Ishikawa (cell line): ENCODE measurements at regions not wholly inside any gene's neighbourhood (a gene's known extent, or its start where the extent isn't known, plus 50 kb on each side); places are given as distances from the start of the nearest gene placed in this dataset.

ENCODE experiments used
- CEBPB ChIP-seq: IDR thresholded peaks from 2 replicates; pipeline ENCODE4 v1.6.1; 2012
- CREB1 ChIP-seq: IDR thresholded peaks from 2 replicates; pipeline ENCODE4 v1.6.1; 2012; ENCODE audit warnings: low read depth
- EGR1 ChIP-seq: IDR thresholded peaks from 2 replicates; pipeline ENCODE4 v1.6.1; 2012
- EP300 ChIP-seq: IDR thresholded peaks from 2 replicates; pipeline ENCODE4 v1.6.1; 2012; ENCODE audit warnings: borderline replicate concordance
- FOXM1 ChIP-seq: IDR thresholded peaks from 2 replicates; pipeline ENCODE4 v1.6.1; 2012; ENCODE audit warnings: low read depth, borderline replicate concordance
- NFIC ChIP-seq: IDR thresholded peaks from 2 replicates; pipeline ENCODE4 v1.6.1; 2012
- RAD21 ChIP-seq: IDR thresholded peaks from 2 replicates; pipeline ENCODE4 v1.6.1; 2012; ENCODE audit warnings: low read depth
- TAF1 ChIP-seq: IDR thresholded peaks from 2 replicates; pipeline ENCODE4 v1.6.1; 2012; ENCODE audit warnings: low read depth, mild to moderate bottlenecking
- TCF12 ChIP-seq: IDR thresholded peaks from 2 replicates; pipeline ENCODE4 v1.6.1; 2012; ENCODE audit warnings: low read depth
- TEAD4 ChIP-seq: IDR thresholded peaks from 2 replicates; pipeline ENCODE4 v1.6.1; 2012
- YY1 ChIP-seq: IDR thresholded peaks from 2 replicates; pipeline ENCODE4 v1.6.1; 2012; ENCODE audit warnings: low read depth
- ZBTB7A ChIP-seq: IDR thresholded peaks from 2 replicates; pipeline ENCODE4 v1.6.1; 2012; ENCODE audit warnings: low read depth
- TF ChIP-seq, protein P1 (sequence below): IDR thresholded peaks from 2 replicates; pipeline ENCODE4 v1.6.1; 2012; ENCODE audit warnings: low read depth, mild to moderate bottlenecking
- TF ChIP-seq, protein P2 (sequence below): IDR thresholded peaks from 2 replicates; pipeline ENCODE4 v1.6.1; 2012
- TF ChIP-seq, protein P3 (sequence below): IDR thresholded peaks from 2 replicates; pipeline ENCODE4 v1.6.1; 2012

DNA sequence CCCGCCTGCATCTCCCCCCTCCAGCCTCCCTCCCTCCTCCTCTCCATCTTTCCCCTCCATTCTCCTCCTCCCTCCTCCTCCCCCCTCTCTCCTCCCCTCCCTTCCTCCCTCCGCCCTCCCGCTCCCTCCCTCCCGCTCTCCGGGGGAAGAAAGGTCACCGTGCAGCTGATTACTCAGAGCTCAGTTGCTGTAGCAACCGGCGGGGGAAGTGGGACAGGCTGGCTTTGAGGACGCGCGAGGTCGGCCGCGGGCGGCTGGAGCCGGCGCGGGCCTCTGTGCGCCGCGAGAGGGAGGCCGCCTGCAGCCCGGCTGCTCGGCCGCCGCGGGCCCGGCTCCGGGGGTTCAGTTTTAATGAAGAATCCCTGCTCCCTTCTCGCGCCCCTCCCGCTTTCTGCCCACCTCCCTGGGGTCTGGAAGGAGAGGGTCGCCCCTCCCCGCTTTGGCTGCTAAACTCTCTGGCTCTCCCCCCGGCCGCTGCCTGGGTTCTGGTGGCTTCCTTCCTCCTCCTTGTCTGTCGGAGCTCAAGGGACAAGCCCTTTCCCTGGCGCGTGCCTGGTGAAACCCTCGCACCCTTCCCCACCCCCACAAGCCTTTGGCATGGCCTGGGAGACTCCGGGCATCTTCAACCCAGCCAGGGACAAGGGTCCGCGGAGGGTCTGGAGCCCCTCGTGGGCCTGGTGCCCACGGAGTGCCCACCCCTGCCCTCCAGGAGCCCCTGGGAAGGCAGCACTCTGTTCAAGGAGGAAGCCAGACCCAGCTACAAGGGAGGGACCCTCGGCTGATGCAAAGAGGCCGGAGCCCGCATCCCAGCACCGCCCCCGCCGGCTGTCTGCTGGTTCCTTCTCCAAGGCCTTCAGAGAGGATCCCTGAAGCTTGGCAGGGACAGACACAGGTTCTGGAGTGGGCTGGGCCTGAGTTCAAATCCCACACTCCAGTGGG is 160.3 kb downstream of the C9orf50 start:
- TF ChIP-seq CREB1: no peak
- TF ChIP-seq NFIC: no peak
- TF ChIP-seq ZBTB7A: peak; percentile 36; the same call in 1 of the 2 replicates
- 0 out of 2 replicates have a peak, but pooled peaks have one; percentile 22 for TF ChIP-seq TAF1
- 0 out of 2 replicates have a peak, but pooled peaks have one; percentile 20 for TF ChIP-seq TEAD4
- no peak for TF ChIP-seq CEBPB
- TF ChIP-seq EGR1: 0 out of 2 replicates have a peak, but pooled peaks have one; percentile 45
- TF ChIP-seq, protein P1, sequence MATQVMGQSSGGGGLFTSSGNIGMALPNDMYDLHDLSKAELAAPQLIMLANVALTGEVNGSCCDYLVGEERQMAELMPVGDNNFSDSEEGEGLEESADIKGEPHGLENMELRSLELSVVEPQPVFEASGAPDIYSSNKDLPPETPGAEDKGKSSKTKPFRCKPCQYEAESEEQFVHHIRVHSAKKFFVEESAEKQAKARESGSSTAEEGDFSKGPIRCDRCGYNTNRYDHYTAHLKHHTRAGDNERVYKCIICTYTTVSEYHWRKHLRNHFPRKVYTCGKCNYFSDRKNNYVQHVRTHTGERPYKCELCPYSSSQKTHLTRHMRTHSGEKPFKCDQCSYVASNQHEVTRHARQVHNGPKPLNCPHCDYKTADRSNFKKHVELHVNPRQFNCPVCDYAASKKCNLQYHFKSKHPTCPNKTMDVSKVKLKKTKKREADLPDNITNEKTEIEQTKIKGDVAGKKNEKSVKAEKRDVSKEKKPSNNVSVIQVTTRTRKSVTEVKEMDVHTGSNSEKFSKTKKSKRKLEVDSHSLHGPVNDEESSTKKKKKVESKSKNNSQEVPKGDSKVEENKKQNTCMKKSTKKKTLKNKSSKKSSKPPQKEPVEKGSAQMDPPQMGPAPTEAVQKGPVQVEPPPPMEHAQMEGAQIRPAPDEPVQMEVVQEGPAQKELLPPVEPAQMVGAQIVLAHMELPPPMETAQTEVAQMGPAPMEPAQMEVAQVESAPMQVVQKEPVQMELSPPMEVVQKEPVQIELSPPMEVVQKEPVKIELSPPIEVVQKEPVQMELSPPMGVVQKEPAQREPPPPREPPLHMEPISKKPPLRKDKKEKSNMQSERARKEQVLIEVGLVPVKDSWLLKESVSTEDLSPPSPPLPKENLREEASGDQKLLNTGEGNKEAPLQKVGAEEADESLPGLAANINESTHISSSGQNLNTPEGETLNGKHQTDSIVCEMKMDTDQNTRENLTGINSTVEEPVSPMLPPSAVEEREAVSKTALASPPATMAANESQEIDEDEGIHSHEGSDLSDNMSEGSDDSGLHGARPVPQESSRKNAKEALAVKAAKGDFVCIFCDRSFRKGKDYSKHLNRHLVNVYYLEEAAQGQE: no peak
- TF ChIP-seq, protein P2, sequence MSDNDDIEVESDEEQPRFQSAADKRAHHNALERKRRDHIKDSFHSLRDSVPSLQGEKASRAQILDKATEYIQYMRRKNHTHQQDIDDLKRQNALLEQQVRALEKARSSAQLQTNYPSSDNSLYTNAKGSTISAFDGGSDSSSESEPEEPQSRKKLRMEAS: peak; percentile 57
- no peak for TF ChIP-seq FOXM1
- TF ChIP-seq, protein P3, sequence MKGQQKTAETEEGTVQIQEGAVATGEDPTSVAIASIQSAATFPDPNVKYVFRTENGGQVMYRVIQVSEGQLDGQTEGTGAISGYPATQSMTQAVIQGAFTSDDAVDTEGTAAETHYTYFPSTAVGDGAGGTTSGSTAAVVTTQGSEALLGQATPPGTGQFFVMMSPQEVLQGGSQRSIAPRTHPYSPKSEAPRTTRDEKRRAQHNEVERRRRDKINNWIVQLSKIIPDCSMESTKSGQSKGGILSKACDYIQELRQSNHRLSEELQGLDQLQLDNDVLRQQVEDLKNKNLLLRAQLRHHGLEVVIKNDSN: no peak
- peak; percentile 13; the same call in 1 of the 2 replicates for TF ChIP-seq YY1
- TF ChIP-seq TCF12: peak; percentile 49; the same call in 1 of the 2 replicates
- TF ChIP-seq RAD21: 0 out of 2 replicates have a peak, but pooled peaks have one; percentile 17
- TF ChIP-seq EP300: peak; percentile 62; the same call in 1 of the 2 replicates

DNA sequence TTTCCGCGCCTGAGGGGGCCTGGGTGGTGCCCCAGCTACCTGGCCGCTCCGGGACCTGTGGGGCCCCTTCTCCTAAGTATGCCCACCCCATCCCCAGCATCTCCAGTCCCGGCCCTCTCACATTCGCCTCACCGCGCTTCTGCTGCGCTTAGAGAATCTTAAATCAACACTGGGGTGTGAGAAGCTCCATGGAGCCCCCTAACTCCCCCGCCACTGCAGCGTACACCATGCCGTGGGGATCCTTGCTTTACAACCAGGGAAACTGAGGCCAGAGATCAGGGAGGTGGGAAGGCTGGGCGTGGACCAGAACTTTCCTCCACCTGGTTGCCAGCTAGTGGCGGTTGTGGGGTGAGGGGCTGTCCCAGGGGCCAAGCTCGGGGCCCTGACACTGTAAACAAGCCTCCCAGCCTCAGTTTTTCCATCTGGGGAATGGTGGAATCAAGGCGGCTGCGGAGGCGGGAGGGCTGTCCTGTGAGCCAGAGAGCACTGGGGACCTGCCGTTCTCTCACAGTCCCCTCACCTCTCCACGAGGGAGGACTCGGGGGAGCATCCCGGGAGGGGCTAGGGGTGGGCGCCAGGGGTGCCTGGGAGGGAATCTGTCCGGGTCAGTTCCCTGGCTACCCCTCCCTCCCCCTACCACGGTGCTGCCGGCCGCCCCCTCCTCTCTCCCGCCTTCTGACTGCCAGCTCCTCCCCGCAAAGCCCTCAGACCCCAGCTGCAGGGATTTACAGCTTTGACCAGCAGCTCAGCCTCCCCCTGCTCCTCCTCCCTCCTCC is 161.2 kb downstream of the C9orf50 start:
- 0 out of 2 replicates have a peak, but pooled peaks have one; percentile 31 for TF ChIP-seq YY1
- no peak for TF ChIP-seq CREB1
- no peak for TF ChIP-seq NFIC
- TF ChIP-seq ZBTB7A: peak; percentile 19; the same call in 1 of the 2 replicates
- TF ChIP-seq, protein P3: no peak
- no peak for TF ChIP-seq FOXM1
- TF ChIP-seq TAF1: no peak; the same call in 1 of the 2 replicates
- TF ChIP-seq TEAD4: no peak
- no peak for TF ChIP-seq CEBPB
- no peak for TF ChIP-seq EGR1
- no peak for TF ChIP-seq RAD21
- TF ChIP-seq, protein P2: 0 out of 2 replicates have a peak, but pooled peaks have one; percentile 8
- TF ChIP-seq, protein P1: no peak
- no peak for TF ChIP-seq EP300
- no peak for TF ChIP-seq TCF12

DNA sequence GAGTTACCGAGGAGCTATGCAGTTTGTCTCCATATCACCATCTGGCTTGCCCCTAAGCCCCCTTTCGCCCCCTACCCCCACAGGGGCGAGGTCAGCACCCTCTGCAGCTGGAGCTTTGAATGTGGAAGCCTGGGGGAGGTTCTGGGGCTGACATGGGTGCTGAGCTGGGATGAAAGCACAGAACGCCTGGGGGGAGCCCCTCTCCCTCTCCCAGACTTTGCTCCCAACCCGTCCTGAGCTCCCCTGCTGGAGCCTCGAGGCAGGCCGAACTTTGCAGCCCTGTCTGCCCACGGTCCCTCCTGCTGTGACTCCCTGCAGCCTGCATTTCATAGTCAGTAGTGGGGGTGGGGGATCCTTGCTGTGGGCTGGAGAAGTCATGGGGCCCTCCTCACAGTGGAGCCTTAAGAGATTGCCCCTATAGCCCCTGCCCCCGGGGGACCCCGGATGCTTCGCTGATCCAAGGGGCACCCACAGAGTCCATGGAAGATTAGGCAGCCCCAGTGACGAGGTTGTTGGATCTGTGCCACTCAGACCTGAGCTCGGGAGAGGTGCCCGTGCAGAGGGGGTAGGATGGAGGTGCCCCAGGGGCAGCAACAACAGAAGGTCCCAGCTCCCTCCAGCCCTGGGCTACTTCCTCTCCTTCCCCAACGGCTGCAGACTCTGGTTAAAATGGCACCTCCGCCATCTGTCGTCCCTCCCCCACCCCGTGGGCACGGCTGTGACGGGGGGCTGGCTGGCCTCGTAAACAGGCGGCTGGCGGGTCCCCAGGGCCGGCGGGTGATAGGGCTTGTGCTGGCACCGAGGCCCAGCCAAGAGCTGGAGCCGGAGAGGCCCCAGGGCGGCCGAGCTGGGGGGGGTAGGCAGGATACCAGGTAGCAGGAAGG is 162.0 kb downstream of the C9orf50 start:
- no peak for TF ChIP-seq FOXM1
- peak; percentile 57; the same call in 1 of the 2 replicates for TF ChIP-seq ZBTB7A
- TF ChIP-seq TEAD4: no peak
- peak; percentile 72 for TF ChIP-seq EGR1
- TF ChIP-seq TAF1: no peak
- no peak for TF ChIP-seq CEBPB
- TF ChIP-seq TCF12: no peak
- peak; percentile 48; the same call in 1 of the 2 replicates for TF ChIP-seq YY1
- peak; percentile 48 for TF ChIP-seq EP300
- TF ChIP-seq, protein P2: no peak
- TF ChIP-seq, protein P1: no peak
- TF ChIP-seq, protein P3: no peak
- no peak for TF ChIP-seq CREB1
